Fibroblast of skin of back (primary cell): ENCODE measurements at regions not wholly inside any gene's neighbourhood (a gene's known extent, or its start where the extent isn't known, plus 50 kb on each side); places are given as distances from the start of the nearest gene placed in this dataset.
"Not testable (repeated sequence)": the region's sequence is repeated elsewhere in the genome, so short reads cannot be mapped to it uniquely, and the experiment has no call there.

ENCODE experiments used
- DNase-seq: peaks from one replicate; pipeline ENCODE4 v3.0.0-alpha.2; 2013

DNA sequence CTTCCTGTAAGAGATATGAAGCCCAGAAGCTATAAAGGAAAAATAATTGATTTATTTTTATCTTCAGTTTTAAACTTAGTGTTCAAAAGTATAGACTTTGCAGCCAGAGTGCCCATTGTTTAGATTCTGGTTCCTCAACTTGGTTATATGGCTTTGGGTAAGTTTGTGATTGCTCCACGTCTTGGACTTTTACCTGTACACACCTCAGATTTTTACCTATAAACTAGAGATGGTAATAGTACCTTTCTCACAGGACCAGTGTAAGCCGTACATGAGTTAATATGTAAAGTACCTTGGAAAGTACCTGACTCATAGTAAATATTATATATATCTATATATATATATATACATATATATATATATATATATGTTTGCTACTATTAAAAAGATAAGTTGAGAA is 283.8 kb downstream of the RAP2B start:
- DNase-seq: no peak

DNA sequence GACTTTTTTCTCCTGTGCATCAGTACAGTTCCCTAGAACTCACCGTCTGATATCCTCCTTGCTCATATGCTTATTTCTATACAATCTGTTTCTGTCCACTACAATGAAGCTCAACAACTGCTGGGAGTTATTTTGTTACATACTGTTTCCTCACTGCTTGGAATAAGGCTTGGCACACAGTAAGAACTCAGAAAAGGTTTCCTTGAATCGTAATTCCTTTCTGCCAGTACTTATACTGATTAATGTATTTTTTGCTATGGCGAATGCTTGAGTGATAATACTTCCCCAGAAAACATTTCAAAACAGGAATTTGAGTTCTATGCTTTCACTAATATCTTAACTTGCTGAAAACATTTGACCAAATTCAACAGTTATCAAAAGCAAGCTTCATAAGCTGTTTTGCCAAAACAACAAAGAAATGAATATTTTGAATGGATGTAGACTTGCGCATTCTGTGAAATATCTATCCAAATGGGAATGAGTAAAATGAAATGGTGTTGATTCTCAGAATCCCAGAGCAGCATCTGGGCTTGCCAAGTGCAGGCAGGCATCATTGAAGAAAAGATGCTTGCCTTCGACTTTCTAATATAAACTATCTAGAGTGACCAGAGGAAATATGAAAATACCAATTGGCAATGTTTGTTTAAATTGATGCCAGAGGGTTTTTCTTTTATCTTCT is 286.3 kb downstream of the RAP2B start:
- no peak for DNase-seq

DNA sequence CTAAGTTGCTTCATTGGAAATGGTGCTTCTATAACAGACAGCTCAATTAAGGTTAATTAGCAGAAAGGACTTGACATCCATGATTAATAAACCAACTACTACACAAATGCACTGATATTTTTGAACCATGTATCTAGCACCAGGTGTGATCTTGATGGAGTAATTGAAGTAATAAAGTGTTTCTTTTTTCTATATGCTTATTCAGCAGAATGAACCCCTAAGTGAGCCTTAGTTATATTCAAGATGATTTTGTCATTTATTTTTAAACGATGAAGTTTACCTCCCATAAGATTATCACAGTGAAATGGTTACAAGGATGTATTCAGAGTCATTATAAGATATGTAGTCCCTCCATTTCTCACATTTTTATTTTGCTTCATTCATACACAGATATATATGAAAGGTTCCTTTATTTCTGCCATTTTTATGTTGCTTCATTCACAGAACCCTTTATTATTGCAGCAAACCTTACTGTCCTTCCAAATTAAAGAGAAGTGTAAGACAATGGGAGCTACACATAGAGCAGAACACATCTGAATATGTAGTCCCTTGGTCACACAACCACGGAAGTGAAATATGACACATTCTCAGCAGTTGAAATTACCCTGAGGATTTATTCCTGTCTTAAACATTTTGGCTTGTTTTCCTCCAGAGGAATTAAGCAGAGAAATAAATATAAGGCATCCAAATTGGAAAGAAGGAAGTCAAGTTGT is 295.0 kb downstream of the RAP2B start:
- no peak for DNase-seq

DNA sequence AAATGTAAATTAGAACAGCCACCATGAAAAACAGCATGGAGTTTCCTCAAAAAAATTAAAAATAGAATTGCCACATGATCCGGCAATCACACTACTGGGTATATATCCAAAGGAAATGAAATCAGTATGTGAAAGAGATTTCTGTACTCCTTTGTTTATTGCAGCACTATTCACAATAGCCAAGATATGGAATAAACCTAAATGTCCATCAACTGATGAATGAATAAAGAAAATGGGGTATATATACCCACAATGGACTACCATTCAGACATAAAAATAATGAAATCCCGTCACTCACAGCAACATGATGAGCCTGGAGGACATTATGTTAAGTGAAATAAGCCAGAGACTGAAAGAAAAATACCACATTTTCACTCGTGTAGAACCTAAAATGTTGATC is 296.9 kb downstream of the RAP2B start:
- no peak for DNase-seq

DNA sequence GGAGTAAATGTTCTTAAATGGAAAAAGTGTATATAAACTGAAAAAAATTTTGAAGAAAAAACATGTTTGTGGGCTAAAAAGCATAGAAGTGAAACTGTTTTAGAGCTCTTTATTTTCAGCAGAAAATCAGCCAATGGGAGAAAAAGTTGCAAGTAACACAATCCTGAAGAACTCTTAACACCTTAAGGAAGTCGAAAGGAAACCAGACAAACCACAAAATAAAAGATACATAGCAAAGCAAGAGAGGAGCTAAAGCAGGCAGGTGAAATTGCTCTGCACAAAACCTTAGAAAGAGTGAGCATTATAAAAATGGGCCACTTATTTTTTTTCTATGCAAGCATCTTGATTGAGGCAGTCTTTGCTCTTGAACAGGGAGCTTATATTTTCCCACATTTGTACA is 300.5 kb downstream of the RAP2B start:
- DNase-seq: no peak

DNA sequence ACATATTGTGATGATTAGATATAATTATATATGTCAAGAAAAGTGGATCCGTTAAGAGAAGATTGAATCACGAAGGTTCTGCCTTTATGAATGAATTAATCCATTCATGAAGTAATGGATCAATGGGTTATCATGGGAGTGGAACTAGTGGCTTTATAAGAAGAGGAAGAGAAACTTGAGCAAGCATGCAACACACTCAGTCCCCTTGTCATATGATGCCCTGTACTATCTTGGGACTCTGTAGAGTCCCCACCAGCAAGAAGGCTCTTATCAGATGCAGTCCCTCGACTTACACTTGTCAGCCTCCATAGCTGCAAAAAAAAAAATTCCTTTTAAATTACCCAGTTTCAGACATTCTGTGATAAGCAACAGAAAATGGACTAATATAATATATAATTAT is 301.9 kb downstream of the RAP2B start:
- no peak for DNase-seq

DNA sequence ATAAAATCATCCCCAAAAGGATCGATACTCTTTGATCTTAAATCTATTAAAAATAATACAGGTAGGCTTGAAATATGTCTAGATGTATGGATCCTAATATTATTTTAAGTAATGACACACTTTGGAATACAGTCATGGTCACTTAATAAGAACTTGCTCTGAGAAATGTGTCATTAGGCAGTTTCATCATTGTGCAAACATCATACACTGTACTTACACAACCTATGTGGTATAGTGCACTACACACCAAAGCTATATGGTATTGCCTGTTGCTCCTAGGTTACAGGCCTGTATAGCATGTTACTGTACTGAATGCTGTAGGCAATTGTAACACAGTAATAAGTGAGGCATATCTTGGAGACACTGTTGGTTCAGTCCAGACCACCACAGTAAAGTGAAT is 307.1 kb downstream of the RAP2B start:
- no peak for DNase-seq

DNA sequence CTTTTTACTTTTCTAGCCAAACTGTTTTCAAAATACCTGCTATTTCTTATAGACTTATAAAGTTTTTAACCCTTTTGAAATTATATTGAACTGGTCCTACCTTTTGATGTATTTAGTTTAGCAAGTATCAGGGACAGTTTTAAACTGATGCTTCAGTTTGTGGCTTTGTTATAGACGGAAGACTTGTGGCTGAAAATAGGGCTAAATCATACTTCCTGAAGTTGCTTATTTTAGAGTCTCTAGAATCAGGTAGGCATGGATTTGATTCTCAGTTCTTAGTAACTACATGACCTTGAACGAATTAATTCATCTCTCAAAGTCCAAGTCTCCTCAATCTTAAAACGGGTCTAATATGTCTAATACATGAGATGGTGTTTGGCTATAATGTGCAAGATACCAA is 322.8 kb downstream of the RAP2B start:
- DNase-seq: no peak

DNA sequence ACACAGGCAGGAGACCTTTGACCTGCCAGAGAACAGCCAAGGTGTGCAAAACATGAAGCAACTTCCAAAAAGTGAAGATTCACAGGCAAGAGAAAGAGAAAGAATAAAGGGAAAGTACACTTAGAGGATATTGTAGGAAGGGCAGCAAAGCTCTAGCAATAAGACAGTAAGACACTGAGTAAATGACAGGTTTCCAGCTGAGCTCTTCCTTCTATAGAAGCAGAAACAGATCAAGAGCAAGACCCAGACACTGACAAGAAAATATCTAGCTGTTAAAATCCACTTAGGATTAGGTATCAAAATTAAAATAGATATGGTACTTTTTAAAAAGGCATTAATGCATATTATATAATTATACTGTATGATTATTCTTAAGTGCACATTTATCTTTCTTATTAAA is 333.4 kb downstream of the RAP2B start:
- DNase-seq: no peak

DNA sequence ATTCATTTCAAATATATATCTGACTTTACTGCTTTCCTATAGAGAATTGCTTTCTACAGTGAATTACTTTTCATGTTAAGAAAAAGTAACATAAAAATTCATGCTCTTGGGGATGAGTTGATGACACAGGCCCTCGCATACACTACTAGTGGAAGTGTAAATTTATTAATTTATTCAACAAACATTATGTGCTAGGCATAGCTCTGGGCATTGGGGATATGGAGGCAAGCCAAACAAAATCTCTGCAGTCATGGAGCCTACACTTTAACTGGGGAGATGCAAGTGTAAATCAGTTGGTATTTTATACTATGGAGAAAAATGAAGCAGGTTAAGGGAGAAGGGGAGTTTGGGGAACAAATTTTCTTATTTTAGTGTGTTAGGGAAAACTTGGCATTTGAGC is 340.7 kb downstream of the RAP2B start:
- no peak for DNase-seq

DNA sequence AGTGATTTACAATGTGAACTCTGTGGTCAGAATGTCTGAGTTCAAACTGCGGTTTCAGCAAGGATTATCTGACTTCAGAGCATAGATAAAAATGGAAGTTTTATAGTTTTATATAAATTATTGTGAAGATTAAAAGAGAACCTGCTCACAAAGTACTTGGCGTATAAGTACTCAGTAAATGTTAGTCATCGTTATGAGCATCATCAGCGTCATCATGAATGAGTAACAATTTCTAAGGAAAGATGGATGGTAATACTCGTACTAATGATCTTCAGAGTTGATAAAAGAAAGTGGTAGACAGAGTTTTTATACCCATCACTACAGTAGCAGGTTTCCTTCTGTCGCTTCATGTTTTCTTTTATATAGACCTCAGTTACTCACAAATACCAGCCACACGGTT is 341.8 kb downstream of the RAP2B start:
- no peak for DNase-seq

DNA sequence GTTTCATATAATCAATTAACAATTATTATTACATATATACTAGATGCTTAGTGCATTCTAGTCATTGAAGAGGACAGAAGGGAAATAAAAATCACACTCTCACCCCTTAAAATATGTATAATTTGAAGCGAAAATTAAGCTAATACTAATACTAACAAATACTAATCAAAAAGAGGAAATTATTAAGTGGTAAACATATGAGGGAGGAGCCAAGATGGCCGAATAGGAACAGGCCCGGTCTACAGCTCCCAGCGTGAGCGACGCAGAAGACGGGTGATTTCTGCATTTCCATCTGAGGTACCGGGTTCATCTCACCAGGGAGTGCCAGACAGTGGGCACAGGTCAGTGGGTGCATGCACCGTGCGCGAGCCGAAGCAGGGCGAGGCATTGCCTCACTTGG is 344.2 kb downstream of the RAP2B start:
- not testable (repeated sequence) for DNase-seq

DNA sequence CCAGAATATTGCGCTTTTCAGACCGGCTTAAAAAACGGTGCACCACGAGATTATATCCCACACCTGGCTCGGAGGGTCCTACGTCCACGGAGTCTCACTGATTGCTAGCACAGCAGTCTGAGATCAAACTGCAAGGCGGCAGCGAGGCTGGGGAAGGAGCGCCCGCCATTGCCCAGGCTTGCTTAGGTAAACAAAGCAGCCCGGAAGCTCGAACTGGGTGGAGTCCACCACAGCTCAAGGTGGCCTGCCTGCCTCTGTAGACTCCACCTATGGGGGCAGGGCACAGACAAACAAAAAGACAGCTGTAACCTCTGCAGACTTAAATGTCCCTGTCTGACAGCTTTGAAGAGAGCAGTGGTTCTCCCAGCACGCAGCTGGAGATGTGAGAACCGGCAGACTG is 344.7 kb downstream of the RAP2B start:
- not testable (repeated sequence) for DNase-seq

DNA sequence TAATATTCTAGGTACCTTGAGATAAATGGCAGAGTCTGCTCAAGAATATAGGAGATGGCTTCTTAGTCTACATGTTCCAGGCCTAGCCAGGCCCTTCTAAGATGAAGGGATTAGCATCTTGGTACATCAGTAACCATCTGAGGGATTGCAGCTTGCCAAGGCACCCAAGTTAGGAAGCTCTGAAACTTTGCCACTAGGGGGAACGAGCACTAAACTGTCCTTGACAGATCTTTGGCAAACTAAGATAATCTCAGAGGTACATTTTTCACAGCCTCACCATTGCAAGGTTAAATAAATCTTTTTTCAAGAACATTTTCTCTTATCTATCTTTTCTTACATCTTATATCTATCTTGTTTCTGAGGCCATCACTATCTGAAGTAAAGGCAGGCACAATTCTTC is 351.2 kb downstream of the RAP2B start:
- peak; percentile 16 for DNase-seq

DNA sequence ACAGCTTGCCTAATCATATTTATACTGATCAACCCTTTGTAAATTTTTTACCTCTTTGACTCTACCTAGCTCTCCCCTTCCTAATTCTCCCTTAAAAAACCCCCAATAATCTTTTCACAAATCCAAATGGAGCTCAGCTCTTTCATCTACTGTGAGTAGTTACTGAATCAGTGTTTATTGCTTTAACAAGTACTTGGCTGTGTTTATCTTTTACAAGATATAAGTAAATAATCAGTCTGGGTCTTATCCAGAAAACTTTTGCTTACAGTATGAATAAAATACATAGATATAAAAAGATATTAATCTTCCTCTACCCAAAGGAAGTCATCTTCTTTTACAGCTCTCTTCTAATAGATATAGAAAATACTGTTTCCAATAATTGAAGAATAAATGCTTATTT is 366.4 kb downstream of the RAP2B start:
- no peak for DNase-seq

DNA sequence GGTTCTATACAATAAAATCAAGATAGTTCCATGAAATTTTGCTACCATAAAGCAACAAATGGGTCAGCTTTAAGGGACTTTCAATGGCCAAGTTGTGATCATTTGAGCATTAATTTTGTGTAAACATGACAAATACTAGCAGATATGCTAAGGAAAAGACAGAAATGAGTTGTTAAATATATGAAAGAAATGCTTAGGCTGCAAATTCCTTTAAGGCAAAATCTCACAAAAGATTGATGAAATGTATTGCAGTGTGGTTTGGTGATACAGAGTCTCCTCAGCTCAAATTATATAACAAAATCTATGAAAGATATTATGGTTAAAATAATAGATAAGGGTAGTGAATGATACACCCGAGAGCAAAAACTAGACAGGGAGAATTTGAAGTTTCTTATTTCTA is 377.2 kb downstream of the RAP2B start:
- no peak for DNase-seq

DNA sequence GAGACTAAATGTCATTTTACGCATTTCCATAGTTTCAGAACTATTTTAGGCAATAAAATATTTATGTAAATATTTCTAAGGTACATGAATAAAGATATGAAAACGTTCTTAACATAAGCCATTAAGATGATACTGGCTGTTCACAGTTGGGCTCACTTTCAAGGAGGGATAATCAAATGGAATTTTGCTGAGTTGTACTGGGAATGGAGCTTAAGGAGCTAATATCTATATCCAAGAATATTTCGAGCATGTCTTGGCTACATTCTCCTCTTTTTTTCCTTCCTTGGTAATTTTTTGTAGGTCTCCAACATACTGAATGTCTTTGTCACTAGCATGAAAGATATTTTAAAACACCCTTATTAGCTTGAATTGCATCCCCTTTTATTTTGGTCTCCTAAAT is 383.4 kb downstream of the RAP2B start:
- no peak for DNase-seq

DNA sequence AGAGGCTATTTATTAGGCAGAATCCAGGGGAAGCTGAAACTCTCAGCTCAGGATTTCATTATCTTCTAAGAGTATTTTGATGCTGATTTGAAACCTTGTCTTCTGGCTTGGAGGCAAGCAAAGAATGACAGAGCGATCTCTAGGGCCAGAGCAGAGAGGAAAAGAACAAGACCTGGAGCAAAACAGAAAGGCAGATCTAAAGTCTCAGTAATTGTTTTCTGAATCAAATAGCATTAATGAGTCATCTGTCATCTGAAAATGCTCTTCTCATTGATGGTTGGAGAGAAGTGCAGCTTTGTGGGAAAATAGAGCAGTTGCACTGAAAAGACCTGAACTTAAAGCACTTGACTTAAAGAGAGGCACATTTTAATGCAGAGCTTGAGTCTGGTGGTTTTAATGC is 385.9 kb downstream of the RAP2B start:
- no peak for DNase-seq

DNA sequence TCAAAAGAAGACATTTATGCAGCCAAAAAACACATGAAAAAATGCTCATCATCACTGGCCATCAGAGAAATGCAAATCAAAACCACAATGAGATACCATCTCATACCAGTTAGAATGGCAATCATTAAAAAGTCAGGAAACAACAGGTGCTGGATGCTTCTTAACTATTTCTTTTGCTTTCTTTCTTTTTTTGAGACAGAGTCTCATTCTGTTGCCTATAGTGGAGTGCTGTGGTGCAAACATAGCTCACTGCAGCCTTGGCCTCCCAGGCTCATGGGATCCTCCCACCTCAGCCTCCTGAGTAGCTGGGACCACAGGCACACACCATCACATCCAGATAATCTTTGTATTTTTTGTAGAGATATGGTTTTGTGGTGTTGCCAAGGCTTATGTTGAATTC is 387.7 kb downstream of the RAP2B start:
- not testable (repeated sequence) for DNase-seq

DNA sequence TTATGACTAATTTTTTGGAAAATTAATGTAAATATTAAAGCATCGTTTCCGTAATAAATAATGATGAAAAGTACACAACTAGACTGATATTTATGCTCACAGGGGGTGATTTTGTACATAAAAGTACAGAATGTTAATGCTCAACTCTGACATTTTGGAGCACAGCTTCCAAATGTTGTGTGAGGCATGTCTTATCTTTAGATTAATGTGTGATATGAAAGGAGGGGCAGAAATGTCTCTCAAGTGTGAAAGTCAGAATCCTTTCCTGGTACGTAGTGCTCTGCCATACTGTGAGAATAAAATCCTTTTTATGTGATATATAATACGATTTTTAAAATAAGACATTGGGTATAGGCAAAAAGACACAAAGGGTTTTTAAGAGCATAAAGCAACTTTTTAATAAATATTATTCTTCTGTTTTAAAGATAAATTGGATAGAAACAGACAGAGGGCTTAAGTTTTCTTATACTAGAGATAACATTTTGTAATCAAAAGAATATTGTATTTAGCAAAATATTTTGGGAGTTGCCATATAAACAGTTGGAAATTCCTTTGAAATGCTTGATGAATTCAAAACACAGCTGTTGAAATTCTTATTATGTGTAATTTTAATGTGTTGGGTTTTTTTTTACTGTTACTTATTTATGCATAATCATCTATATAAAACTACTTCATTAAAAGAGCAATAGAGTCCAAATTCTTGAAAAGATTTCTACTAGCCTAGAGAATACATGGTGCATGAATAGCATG is 389.7 kb downstream of the RAP2B start:
- no peak for DNase-seq

DNA sequence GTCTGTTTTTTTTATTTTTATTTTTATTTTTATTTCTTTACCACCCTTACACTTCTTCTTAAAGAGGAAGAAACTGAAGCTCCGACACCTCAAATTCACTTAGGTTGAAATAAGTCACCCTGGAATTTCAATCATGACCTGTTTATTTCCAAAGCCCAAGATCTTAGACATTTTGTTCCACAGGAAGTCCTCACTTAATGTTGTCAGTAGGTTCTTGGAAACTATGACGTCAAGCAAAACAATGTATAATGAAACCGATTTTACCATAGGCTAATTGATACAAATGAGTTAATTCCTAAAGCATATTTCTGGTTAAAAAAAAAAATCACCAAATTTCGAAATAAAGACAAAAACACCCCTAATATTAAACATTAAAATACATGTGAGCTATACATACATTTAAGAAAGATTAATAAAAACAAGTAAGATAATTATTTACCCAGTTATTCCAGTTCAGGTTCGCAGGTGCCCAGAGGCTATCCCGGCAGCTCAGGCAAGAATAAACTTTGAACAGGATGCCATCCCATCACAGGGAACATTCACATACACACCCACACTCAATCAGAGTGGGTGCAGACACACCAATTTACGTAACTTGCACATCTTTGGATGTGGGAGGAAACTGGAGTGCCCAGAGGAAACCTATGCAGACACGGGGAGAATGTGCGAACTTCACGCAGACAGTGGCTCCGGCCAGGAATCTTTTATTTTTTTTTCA is 391.0 kb downstream of the RAP2B start:
- no peak for DNase-seq

DNA sequence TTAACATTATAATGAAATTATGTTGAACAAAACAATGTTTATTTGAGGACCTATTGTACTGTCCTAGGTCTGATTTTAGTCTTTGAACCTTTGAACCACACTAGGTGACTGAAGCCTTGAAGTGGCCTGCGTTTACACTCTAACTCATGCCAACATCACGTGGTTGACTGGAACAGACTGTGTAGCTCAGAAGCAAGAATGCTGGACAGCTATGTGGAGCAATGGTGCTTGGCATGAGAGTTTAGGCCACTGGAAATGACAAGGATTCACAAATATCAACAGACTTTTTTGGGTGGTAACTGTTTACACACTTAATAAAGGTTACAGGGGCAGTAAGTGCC is 391.5 kb downstream of the RAP2B start:
- no peak for DNase-seq

DNA sequence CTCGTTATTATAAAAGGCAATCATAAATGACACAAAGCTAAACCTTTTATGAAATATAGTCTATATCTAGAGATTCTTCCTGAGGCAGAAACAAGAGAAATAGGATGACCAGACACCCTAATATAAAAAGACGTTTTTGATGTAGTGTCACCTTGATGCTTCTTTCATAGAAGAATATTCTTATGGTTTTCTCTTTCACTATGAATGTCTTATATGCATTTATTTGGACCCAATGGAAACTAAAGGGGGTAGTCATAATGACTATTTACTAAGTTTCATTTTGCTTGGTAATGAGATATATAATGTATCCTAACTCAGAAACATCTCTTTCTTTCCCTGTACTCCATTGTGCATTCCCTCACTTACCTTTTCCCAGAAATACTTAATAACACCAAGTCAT is 393.9 kb downstream of the RAP2B start:
- no peak for DNase-seq
